HFF-Myc (cell line): ENCODE measurements at regions not wholly inside any gene's neighbourhood (a gene's known extent, or its start where the extent isn't known, plus 50 kb on each side); places are given as distances from the start of the nearest gene placed in this dataset.

Experiments
- DNase-seq: peaks from one replicate; pipeline ENCODE4 v3.0.0-alpha.2; 2011; ENCODE audit warnings: low read depth; ENCODE audit errors: extremely low read depth
- H3K4me3 ChIP-seq: replicated peaks from 2 replicates; pipeline ENCODE4 v1.5.1; 2011; ENCODE audit warnings: low read depth, mild to moderate bottlenecking, control low read depth, low read length
- TF ChIP-seq, protein P1 (sequence below): IDR thresholded peaks from 2 replicates; pipeline ENCODE4 v1.5.1; 2012; ENCODE audit warnings: mild to moderate bottlenecking, low read depth, low read length, control low read depth; ENCODE audit errors: missing control alignments

GRCh38 chr13:68996668-68997025 is 1111.0 kb upstream of the ATXN8OS start:
- no peak for DNase-seq
- no peak overlapping the region for H3K4me3 ChIP-seq
- TF ChIP-seq, protein P1, sequence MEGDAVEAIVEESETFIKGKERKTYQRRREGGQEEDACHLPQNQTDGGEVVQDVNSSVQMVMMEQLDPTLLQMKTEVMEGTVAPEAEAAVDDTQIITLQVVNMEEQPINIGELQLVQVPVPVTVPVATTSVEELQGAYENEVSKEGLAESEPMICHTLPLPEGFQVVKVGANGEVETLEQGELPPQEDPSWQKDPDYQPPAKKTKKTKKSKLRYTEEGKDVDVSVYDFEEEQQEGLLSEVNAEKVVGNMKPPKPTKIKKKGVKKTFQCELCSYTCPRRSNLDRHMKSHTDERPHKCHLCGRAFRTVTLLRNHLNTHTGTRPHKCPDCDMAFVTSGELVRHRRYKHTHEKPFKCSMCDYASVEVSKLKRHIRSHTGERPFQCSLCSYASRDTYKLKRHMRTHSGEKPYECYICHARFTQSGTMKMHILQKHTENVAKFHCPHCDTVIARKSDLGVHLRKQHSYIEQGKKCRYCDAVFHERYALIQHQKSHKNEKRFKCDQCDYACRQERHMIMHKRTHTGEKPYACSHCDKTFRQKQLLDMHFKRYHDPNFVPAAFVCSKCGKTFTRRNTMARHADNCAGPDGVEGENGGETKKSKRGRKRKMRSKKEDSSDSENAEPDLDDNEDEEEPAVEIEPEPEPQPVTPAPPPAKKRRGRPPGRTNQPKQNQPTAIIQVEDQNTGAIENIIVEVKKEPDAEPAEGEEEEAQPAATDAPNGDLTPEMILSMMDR, result no peak

DNA sequence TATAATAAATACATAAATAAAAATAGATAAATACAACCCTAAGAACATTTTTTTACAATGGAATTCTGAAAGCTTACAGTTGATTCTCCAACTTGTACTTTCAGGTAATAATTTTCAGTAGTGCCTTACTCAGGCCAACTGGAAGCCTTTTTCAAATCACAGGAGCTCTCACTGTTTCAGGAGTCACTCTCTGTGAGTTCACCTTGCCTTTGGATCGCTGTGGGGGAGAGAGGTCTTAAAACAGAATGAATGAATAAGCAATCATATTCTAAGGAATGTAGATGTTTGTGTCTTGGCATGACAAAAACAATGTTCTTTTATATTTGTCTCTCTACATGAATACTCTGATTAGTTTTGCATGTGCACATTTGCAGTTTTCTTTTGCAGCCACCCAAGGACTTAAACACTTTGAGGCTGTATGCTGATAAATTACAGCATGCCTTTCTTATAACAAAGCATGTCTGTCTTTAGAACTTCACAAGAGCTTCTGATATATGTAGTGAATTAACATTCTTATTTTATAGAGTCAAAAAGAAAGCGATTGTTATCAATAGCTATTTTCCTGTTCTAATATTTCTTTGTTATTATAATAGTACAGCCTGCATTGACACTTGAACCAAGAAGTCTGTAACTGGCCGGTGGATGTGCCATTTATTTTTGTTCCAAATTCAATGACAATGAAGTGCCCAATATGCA is 1111.5 kb upstream of the ATXN8OS start:
- TF ChIP-seq, protein P1, result no peak
- DNase-seq, result no peak
- no peak overlapping the region for H3K4me3 ChIP-seq

DNA sequence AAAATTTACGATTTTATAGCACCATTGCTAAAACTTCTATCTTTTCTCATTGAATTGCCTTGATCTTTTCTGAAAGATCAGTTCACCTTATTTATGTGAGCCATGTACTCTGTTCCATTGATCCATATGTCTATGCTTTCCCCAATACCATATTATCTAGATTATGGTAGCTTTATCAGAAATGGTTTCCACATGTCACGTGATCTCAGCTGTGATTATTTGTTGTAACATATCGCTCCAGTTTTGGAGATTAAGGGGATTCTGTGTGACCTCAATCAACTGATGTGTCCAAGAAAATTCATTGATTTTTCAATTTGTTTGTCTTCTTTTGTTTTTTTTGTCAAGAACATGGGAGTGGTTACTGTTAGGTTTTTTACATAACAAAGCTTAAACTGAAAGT is 1114.5 kb upstream of the ATXN8OS start:
- TF ChIP-seq, protein P1, result no peak
- H3K4me3 ChIP-seq, result no peak overlapping the region

DNA sequence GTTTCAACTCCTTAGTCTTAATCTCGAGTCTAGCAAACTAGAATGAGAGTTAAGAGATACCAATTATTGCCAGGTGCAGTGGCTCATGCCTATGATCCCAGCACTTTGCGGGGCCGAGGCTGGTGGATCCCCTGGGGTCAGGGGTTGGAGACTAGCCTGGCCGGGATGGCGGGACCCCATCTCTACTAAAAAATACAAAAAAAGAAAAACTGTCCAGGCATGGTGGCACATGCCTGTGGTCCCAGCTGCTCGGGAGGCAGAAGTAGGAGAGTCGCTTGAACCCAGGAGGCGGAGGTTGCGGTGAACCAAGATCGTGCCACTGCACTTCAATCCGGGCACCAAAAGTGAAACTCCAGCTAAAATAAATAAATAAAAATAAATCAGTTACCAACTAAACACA is 1119.5 kb upstream of the ATXN8OS start:
- TF ChIP-seq, protein P1, result no peak
- no peak overlapping the region for H3K4me3 ChIP-seq
- no peak for DNase-seq

More for the DNA sequence above, 1114.5 kb upstream of the ATXN8OS start:
- no peak for DNase-seq

DNA sequence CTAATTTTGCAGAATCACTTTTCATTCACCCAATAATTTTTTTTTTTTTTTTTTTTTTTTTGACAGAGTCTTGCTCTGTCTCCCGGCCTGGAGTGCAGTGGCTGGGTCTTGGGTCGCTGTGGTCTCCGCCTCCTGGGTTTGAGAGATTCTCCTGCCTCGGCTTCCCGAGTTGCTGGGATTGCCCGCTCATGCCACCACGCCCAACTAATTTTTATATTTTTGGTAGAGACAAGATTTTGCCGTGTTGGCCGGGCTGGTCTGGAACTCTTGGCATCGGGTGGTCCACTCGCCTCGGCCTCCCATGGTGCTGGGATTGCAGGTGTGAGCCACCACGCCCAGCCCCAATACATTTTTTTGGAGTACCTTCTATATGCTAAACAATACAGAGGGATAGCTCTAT is 1120.0 kb upstream of the ATXN8OS start:
- TF ChIP-seq, protein P1, result no peak

GRCh38 chr13:68984688-68985319 is 1122.8 kb upstream of the ATXN8OS start:
- no peak overlapping the region for H3K4me3 ChIP-seq
- TF ChIP-seq, protein P1, result no peak
- no peak for DNase-seq

More for the DNA sequence above, 1120.0 kb upstream of the ATXN8OS start:
- no peak overlapping the region for H3K4me3 ChIP-seq
- no peak for DNase-seq
